ENCODE measurements at regions not wholly inside any gene's neighbourhood (a gene's known extent, or its start where the extent isn't known, plus 50 kb on each side); places are given as distances from the start of the nearest gene placed in this dataset.

DNA sequence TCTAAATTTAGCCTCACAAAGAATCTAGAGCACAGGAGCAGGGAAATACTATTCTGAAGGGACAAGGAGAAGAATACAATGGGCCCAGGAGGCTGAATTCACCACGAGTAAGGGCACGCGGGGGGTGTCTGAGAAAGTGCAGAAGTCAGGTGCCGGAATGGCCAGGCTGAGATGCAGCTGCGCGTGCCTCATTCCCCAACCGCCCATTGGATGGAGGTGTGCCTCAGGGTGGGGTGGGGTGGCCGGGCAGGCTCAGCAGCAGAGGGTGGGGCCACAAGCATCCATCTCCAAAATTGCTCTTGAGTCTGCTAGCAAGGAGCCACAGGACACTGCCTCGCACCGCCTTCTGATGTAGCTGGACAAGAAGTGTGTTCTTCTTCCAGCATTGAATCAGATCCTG is 387.0 kb downstream of the SHANK2 start:
- TF ChIP-seq CTCF (IDR thresholded peaks at IDR 0.05 in 2 of 3, conservative IDR thresholded peaks at IDR 0.05 in 1 of 3; ENCODE audit: insufficient read depth in 2 of 3, low read depth in 1 of 3, low read length in 3 of 3) (no peak), KDM5B (IDR thresholded peaks at IDR 0.05; ENCODE audit: insufficient replicate concordance, low read depth, low read length) (no peak), ZNF696 (CRISPR knock-in tag; conservative IDR thresholded peaks at IDR 0.05) (no peak), MYNN (IDR thresholded peaks at IDR 0.05) (no peak), MYNN (CRISPR knock-in tag; IDR thresholded peaks at IDR 0.05) (no peak), ZNF23 (CRISPR knock-in tag; IDR thresholded peaks at IDR 0.05) (no peak)

Data from K562 (cell line).